ENCODE measurements at regions not wholly inside any gene's neighbourhood (a gene's known extent, or its start where the extent isn't known, plus 50 kb on each side); places are given as distances from the start of the nearest gene placed in this dataset.

DNA sequence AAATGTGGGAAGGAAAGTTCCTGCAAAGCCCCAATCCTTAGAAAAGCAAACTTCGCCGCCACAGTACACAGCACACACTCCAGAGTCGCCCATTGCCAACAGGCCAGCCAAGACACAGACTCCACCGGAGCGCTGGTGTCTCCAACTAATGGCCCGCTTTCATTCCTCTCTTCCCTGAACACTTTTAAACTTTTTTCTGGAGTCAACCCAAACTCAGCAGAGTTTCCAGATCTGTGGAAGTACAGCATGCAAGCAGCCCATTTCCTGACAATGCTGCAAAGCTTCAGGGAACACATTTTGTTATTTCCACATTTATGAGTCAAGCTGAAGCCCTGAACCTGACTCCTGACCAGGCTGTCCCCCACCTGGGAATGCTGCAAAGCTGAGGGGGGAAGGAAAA is 351.9 kb downstream of the NFIB start:
- Histone ChIP-seq H3K4me3 (ENCODE audit: low read length) (no peak overlapping the region), H3K9me3 (ENCODE audit: control insufficient read depth, low read length) (no peaks in the 10 kb centered on the region), H3K27ac (ENCODE audit: low read depth, low read length) (no peak overlapping the region), H3K27me3 (ENCODE audit: control insufficient read depth, insufficient read depth, low read length, poor library complexity, severe bottlenecking) (no peaks in the 10 kb centered on the region), H3K4me1 (ENCODE audit: control insufficient read depth, insufficient read depth, low read length) (no peaks in the 10 kb centered on the region), H3K9ac (ENCODE audit: extremely low read depth, low read length, poor library complexity, severe bottlenecking) (no peak overlapping the region), H3K36me3 (ENCODE audit: control insufficient read depth, insufficient read depth, low read length) (no peaks in the 10 kb centered on the region)
- Mint-ChIP-seq H3K4me3 (no peak overlapping the region), H3K4me1 (peaks cover 2% of the 10 kb centered on the region), H3K27me3 (ENCODE audit: insufficient read depth) (no peaks in the 10 kb centered on the region), H3K36me3 (ENCODE audit: low read depth) (no peaks in the 10 kb centered on the region), H3K9me3 (no peaks in the 10 kb centered on the region), H3K27ac (no peak overlapping the region)
- DNase-seq = no peak
- TF ChIP-seq, protein P1, sequence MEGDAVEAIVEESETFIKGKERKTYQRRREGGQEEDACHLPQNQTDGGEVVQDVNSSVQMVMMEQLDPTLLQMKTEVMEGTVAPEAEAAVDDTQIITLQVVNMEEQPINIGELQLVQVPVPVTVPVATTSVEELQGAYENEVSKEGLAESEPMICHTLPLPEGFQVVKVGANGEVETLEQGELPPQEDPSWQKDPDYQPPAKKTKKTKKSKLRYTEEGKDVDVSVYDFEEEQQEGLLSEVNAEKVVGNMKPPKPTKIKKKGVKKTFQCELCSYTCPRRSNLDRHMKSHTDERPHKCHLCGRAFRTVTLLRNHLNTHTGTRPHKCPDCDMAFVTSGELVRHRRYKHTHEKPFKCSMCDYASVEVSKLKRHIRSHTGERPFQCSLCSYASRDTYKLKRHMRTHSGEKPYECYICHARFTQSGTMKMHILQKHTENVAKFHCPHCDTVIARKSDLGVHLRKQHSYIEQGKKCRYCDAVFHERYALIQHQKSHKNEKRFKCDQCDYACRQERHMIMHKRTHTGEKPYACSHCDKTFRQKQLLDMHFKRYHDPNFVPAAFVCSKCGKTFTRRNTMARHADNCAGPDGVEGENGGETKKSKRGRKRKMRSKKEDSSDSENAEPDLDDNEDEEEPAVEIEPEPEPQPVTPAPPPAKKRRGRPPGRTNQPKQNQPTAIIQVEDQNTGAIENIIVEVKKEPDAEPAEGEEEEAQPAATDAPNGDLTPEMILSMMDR (conservative IDR thresholded peaks at IDR 0.05) = no peak
- WGBS, 2 experiments (ENCODE audit: insufficient coverage in 1 of 2, insufficient read length in 1 of 2) = 89 to 99% methylated on average over 4 to 6 of the region's 6 CpGs

DNA sequence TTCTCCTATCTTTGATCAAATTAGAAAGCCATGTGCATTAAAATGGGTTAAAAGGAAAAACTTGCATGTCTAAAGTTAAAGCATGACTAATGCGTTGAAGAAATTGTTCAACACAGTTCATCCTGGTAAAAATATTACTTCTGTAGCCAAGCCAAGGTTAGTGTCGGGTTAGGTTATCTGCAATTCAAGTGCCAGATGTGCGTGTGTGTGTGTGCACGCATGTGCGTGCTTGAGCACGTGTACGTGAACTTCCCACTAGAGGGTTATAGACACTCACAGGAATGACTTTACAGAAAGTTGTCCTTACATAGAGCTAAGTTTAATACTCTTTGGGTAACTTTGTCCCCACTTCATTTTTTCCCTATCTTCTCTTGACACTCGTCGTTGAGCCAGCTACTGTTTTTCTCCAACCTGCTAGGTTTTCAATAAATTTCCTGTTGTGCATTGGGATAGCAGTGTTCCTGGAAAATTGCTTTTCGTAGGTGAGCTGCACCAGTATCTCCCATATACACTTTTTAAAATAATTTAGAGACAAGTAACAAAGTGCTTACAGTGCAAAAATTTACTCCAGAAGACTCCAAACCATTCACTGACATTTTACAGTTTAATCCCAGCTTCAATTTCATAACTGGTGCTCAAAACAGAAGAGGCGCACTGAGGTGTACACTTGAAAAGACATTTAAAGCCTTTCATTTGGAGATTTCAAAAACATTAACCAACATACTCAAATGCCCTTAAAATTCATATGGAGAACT is 353.8 kb downstream of the NFIB start:
- H3K9ac ChIP-seq (ENCODE audit: extremely low read depth, low read length, poor library complexity, severe bottlenecking) = no peak overlapping the region
- TF ChIP-seq, protein P1 (conservative IDR thresholded peaks at IDR 0.05) = no peak
- no peaks in the 10 kb centered on the region for H3K27me3 ChIP-seq (ENCODE audit: control insufficient read depth, insufficient read depth, low read length, poor library complexity, severe bottlenecking)
- no peak overlapping the region for H3K27ac ChIP-seq (ENCODE audit: low read depth, low read length)
- WGBS, 2 experiments (ENCODE audit: insufficient coverage in 1 of 2, insufficient read length in 1 of 2) = 94 to 100% methylated on average over 6 to 11 of the region's 11 CpGs
- H3K4me1 ChIP-seq (ENCODE audit: control insufficient read depth, insufficient read depth, low read length) = no peaks in the 10 kb centered on the region
- peaks cover 3% of the 10 kb centered on the region for H3K4me1 Mint-ChIP-seq
- no peaks in the 10 kb centered on the region for H3K9me3 Mint-ChIP-seq
- H3K4me3 Mint-ChIP-seq = no peak overlapping the region
- H3K27ac Mint-ChIP-seq = no peak overlapping the region
- H3K36me3 ChIP-seq (ENCODE audit: control insufficient read depth, insufficient read depth, low read length) = no peaks in the 10 kb centered on the region
- H3K27me3 Mint-ChIP-seq (ENCODE audit: insufficient read depth) = no peaks in the 10 kb centered on the region
- H3K9me3 ChIP-seq (ENCODE audit: control insufficient read depth, low read length) = no peaks in the 10 kb centered on the region
- H3K36me3 Mint-ChIP-seq (ENCODE audit: low read depth) = no peaks in the 10 kb centered on the region
- DNase-seq = no peak
- no peak overlapping the region for H3K4me3 ChIP-seq (ENCODE audit: low read length)

DNA sequence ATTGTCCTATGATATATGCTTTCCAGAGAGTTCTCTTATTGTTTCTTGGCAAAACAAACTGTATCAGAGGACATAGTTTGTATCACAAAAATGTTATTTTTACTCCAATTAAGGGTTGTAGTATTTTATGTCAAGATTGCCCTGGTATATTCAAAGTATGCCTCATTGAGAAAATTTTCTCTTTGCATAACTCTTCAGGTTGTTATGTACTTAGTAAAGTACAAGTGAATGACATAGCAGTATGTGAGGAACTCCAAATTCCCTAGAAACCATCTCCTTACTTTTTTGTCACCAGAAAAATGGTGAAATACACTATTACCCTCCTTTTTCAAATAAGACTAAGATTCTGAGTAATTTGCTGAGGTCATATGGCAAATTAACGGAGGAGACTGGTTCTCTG is 355.3 kb downstream of the NFIB start:
- H3K4me3 ChIP-seq (ENCODE audit: low read length) = no peak overlapping the region
- H3K9ac ChIP-seq (ENCODE audit: extremely low read depth, low read length, poor library complexity, severe bottlenecking) = no peak overlapping the region
- no peaks in the 10 kb centered on the region for H3K27me3 ChIP-seq (ENCODE audit: control insufficient read depth, insufficient read depth, low read length, poor library complexity, severe bottlenecking)
- H3K9me3 ChIP-seq (ENCODE audit: control insufficient read depth, low read length) = no peaks in the 10 kb centered on the region
- H3K27ac Mint-ChIP-seq = no peak overlapping the region
- H3K4me1 ChIP-seq (ENCODE audit: control insufficient read depth, insufficient read depth, low read length) = no peaks in the 10 kb centered on the region
- no peak overlapping the region for H3K4me3 Mint-ChIP-seq
- H3K27me3 Mint-ChIP-seq (ENCODE audit: insufficient read depth) = no peaks in the 10 kb centered on the region
- no peaks in the 10 kb centered on the region for H3K36me3 Mint-ChIP-seq (ENCODE audit: low read depth)
- WGBS, 2 experiments (ENCODE audit: insufficient coverage in 1 of 2, insufficient read length in 1 of 2) = 86 to 92% methylated on average over 1 of the region's 1 CpG
- H3K27ac ChIP-seq (ENCODE audit: low read depth, low read length) = no peak overlapping the region
- peaks cover 6% of the 10 kb centered on the region for H3K4me1 Mint-ChIP-seq
- no peaks in the 10 kb centered on the region for H3K36me3 ChIP-seq (ENCODE audit: control insufficient read depth, insufficient read depth, low read length)
- H3K9me3 Mint-ChIP-seq = no peaks in the 10 kb centered on the region
- TF ChIP-seq, protein P1 (conservative IDR thresholded peaks at IDR 0.05) = no peak
- no peak for DNase-seq
